NB4 (cell line): ENCODE measurements at regions not wholly inside any gene's neighbourhood (a gene's known extent, or its start where the extent isn't known, plus 50 kb on each side); places are given as distances from the start of the nearest gene placed in this dataset.

Experiments used
- DNase-seq: peaks from one replicate; pipeline ENCODE4 v3.0.0; 2010; ENCODE audit warnings: low read depth
- H3K4me3 ChIP-seq: one replicate; pipeline ENCODE4 v1.5.1; 2011; ENCODE audit warnings: mild to moderate bottlenecking, low read depth, low read length, moderate library complexity
- CTCF ChIP-seq: IDR thresholded peaks from one replicate; pipeline ENCODE4 v1.5.1; 2012; ENCODE audit warnings: low read depth, low read length
- MAX ChIP-seq: IDR thresholded peaks from 2 replicates; pipeline ENCODE4 v1.6.1; 2011; ENCODE audit warnings: low read depth, low read length
- MYC ChIP-seq: IDR thresholded peaks from 2 replicates; pipeline ENCODE4 v1.6.1; 2011; ENCODE audit warnings: low read depth, low read length
- POLR2A ChIP-seq: IDR thresholded peaks from 2 replicates; pipeline ENCODE4 v1.6.1; 2011; ENCODE audit warnings: mild to moderate bottlenecking; ENCODE audit not compliant: insufficient read length; ENCODE audit errors: extremely low read depth

GRCh38 chr2:67560771-67561456, 163.8 kb downstream of the ETAA1 start:
- TF ChIP-seq MAX (no peak), MYC (no peak)
- no peak for DNase-seq

GRCh38 chr2:67561457-67561965, 164.4 kb downstream of the ETAA1 start:
- TF ChIP-seq MYC = no peak
- TF ChIP-seq CTCF = no peak
- TF ChIP-seq MAX = no peak
- TF ChIP-seq POLR2A = no peak
- H3K4me3 ChIP-seq = no peak overlapping the region
- no peak for DNase-seq

More at GRCh38 chr2:67560771-67561456, 163.8 kb downstream of the ETAA1 start:
- H3K4me3 ChIP-seq = no peak overlapping the region

GRCh38 chr2:67564076-67564475, 166.9 kb downstream of the ETAA1 start:
- TF ChIP-seq CTCF (no peak), MYC (no peak), MAX (no peak), POLR2A (no peak)
- no peak for DNase-seq
- H3K4me3 ChIP-seq = no peak overlapping the region

- no peak for DNase-seq
- TF ChIP-seq CTCF (no peak), MAX (no peak), POLR2A (no peak), MYC (no peak)
- no peak overlapping the region for H3K4me3 ChIP-seq
Measured at GRCh38 chr2:67564626-67565025, 167.5 kb downstream of the ETAA1 start.

- no peak for DNase-seq
- H3K4me3 ChIP-seq = no peak overlapping the region
- TF ChIP-seq POLR2A (no peak), MAX (no peak), CTCF (no peak), MYC (no peak)
Measured at GRCh38 chr2:67565262-67565661, 168.1 kb downstream of the ETAA1 start.

GRCh38 chr2:67565761-67566160, 168.6 kb downstream of the ETAA1 start:
- no peak for DNase-seq
- no peak for TF ChIP-seq POLR2A
- H3K4me3 ChIP-seq = no peak overlapping the region
